ENCODE measurements at regions not wholly inside any gene's neighbourhood (a gene's known extent, or its start where the extent isn't known, plus 50 kb on each side); places are given as distances from the start of the nearest gene placed in this dataset.

DNA sequence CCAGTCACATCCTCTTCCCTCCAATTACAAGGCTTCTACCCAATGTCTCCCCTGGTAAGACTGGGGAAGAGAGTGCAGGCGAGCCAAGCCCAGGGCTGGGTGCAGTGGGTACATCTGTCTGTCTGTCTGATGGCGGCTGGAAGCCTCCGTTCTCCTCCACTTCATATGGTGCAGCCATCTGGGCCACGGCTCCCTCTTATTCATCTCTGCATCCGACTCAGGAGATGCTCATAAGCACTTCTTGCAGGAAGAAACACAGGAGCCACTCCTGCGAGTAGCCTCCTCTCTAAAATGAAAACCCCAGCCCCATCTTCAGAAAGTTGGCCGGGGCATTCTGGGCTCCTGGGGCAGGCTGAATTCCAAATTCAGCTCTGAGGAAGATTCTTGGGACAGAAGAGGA lies 67.5 kb upstream of the SLC6A6 start:
- Mint-ChIP-seq H3K27ac (ENCODE audit: unreplicated experiment) (no peak overlapping the region), H3K27me3 (ENCODE audit: unreplicated experiment) (no peaks in the 10 kb centered on the region), H3K36me3 (ENCODE audit: unreplicated experiment) (no peaks in the 10 kb centered on the region), H3K4me1 (ENCODE audit: unreplicated experiment) (peaks cover 2% of the 10 kb centered on the region), H3K4me3 (ENCODE audit: unreplicated experiment) (no peak overlapping the region), H3K9me3 (ENCODE audit: unreplicated experiment) (no peaks in the 10 kb centered on the region)
- TF ChIP-seq, protein P1, sequence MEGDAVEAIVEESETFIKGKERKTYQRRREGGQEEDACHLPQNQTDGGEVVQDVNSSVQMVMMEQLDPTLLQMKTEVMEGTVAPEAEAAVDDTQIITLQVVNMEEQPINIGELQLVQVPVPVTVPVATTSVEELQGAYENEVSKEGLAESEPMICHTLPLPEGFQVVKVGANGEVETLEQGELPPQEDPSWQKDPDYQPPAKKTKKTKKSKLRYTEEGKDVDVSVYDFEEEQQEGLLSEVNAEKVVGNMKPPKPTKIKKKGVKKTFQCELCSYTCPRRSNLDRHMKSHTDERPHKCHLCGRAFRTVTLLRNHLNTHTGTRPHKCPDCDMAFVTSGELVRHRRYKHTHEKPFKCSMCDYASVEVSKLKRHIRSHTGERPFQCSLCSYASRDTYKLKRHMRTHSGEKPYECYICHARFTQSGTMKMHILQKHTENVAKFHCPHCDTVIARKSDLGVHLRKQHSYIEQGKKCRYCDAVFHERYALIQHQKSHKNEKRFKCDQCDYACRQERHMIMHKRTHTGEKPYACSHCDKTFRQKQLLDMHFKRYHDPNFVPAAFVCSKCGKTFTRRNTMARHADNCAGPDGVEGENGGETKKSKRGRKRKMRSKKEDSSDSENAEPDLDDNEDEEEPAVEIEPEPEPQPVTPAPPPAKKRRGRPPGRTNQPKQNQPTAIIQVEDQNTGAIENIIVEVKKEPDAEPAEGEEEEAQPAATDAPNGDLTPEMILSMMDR (IDR thresholded peaks at IDR 0.05) = no peak
- DNase-seq (ENCODE audit: extremely low spot score, unreplicated experiment) = no peak

DNA sequence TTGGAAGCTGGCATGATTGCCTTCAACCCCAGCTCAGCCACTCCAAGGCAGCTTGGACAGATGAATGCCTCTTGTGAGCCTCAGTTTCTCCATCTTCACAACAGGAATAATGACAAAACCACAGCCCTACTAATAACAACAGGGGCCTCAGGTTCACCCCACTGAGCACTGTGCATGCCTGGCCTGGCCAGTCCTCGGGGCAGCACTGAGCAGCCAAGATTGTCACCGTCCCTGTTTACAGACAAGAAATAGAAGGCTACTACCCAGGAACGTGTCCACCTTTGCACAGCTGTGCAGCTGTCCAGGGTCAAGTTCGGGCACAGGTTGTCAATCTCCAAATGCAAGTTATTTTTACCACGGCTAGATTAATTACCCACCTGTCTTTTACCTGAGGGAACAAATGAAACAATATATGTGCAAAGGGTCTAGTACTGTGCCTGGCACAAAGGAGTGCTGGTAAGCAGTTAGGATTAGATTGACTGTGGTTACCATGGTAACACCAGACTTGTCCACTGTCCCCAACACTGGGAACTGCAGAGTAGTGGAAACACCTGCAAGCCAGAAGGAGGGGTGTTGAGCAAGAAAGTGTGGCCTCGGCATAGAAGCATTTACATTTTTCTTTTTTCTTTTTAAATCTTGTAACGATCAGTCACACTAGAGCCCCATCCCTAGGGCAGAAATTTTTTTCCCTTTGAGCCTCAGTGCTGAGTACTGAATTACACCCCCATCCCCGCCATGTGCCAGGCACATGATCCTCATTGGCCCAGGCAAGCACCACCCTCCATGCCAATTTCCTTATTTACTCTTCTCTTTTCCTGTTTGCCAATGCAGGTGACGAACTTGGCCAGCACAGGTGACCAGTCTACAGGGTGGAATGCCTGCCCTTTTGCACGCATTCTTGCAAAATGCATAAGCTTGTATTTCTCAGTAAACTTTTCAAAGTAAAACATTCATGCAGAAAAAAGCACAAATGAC lies 66.3 kb upstream of the SLC6A6 start:
- Mint-ChIP-seq H3K4me3 (ENCODE audit: unreplicated experiment) (no peak overlapping the region), H3K27ac (ENCODE audit: unreplicated experiment) (no peak overlapping the region), H3K36me3 (ENCODE audit: unreplicated experiment) (no peaks in the 10 kb centered on the region), H3K4me1 (ENCODE audit: unreplicated experiment) (no peaks in the 10 kb centered on the region), H3K27me3 (ENCODE audit: unreplicated experiment) (no peaks in the 10 kb centered on the region), H3K9me3 (ENCODE audit: unreplicated experiment) (no peaks in the 10 kb centered on the region)
- no peak for DNase-seq (ENCODE audit: extremely low spot score, unreplicated experiment)
- TF ChIP-seq, protein P1 (IDR thresholded peaks at IDR 0.05) = no peak

DNA sequence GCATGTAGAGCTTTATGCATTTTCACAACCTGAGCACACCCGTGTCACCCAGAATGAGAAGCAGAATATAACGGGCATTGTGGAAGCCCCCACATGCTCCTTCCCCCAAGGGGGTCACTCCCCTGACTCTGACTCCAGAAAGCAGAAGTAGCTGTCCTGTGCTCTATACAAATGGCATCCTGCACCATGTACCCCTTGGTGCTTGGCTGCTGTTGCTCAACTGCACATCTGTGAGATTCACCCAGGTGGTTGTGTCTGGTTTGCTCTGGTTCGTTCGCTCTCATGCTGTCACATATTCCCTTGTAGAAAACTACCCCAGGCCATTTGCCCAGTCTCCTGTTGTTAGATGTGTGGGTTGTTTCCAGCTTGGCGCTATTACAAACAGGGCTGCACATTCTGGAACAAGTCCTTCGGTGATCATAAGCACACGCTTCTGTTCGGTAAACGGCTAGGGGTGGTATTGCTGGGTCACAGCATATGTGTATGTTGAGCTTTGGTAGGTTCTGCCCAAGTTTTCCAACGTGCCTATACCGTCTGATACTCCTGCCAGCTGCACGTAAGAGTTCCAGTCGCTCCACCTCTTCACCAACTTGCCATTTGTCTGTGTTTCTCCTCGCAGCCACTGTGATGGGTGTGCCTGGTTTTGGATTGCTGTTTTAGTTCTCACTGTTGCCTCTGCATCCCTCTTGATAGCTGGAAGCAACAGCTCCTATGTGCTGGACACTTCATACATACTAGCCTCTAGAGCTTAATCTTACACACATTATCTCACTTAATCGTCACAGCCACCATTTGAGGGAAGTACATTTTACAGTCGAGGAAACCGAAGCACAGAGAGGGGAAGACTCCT lies 65.4 kb upstream of the SLC6A6 start:
- no peak overlapping the region for H3K27ac Mint-ChIP-seq (ENCODE audit: unreplicated experiment)
- no peak overlapping the region for H3K4me3 Mint-ChIP-seq (ENCODE audit: unreplicated experiment)
- H3K27me3 Mint-ChIP-seq (ENCODE audit: unreplicated experiment) = no peaks in the 10 kb centered on the region
- H3K9me3 Mint-ChIP-seq (ENCODE audit: unreplicated experiment) = no peaks in the 10 kb centered on the region
- H3K4me1 Mint-ChIP-seq (ENCODE audit: unreplicated experiment) = no peaks in the 10 kb centered on the region
- no peaks in the 10 kb centered on the region for H3K36me3 Mint-ChIP-seq (ENCODE audit: unreplicated experiment)
- TF ChIP-seq, protein P1 (IDR thresholded peaks at IDR 0.05) = no peak
- DNase-seq (ENCODE audit: extremely low spot score, unreplicated experiment) = no peak

DNA sequence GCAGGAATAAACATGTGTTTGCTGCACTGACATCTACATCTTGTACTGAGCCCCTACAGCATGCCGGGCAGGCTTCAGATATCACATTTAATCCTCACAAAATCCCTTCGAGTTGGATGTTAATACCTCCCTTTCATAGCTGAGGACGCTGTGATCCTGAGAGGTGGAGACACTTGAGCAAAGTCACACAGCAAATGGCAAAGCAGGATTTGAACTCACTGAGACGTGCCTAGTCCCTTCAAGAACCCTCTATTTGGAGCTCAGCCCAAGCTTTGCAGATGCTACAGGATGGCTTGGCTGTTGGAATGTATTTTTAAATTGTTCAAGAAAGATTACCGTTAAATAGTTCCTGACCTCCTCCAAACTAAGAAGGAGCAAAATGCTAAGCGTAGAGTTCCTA lies 64.6 kb upstream of the SLC6A6 start:
- Mint-ChIP-seq H3K9me3 (ENCODE audit: unreplicated experiment) (no peaks in the 10 kb centered on the region), H3K4me3 (ENCODE audit: unreplicated experiment) (no peak overlapping the region), H3K27ac (ENCODE audit: unreplicated experiment) (no peak overlapping the region), H3K36me3 (ENCODE audit: unreplicated experiment) (no peaks in the 10 kb centered on the region), H3K4me1 (ENCODE audit: unreplicated experiment) (peaks cover 1% of the 10 kb centered on the region), H3K27me3 (ENCODE audit: unreplicated experiment) (no peaks in the 10 kb centered on the region)
- no peak for DNase-seq (ENCODE audit: extremely low spot score, unreplicated experiment)
- TF ChIP-seq, protein P1 (IDR thresholded peaks at IDR 0.05) = no peak

DNA sequence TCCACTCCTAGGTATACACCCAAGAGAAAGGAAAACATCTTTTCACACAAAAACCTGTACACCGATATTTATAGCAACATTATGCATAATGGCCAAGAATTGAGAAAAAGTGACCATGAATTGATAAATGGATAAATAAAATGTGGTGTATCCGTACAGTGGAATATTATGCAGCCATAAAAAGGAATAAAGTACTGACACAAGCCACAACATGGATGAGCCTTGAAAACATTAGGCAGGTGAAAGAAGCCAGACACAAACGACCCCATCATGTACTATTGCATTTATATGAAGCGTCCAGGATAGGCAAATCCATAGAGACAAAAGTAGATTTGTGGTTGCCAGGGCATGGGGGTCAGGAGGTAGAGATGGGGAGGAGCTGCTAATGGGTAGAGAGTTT lies 64.2 kb upstream of the SLC6A6 start:
- H3K27ac Mint-ChIP-seq (ENCODE audit: unreplicated experiment) = no peak overlapping the region
- TF ChIP-seq, protein P1 (IDR thresholded peaks at IDR 0.05) = no peak
- no peaks in the 10 kb centered on the region for H3K27me3 Mint-ChIP-seq (ENCODE audit: unreplicated experiment)
- no peak for DNase-seq (ENCODE audit: extremely low spot score, unreplicated experiment)
- no peaks in the 10 kb centered on the region for H3K36me3 Mint-ChIP-seq (ENCODE audit: unreplicated experiment)
- peaks cover 3% of the 10 kb centered on the region for H3K4me1 Mint-ChIP-seq (ENCODE audit: unreplicated experiment)
- no peak overlapping the region for H3K4me3 Mint-ChIP-seq (ENCODE audit: unreplicated experiment)
- H3K9me3 Mint-ChIP-seq (ENCODE audit: unreplicated experiment) = no peaks in the 10 kb centered on the region

Data from osteocyte (in vitro differentiated cells).